ENCODE measurements at regions not wholly inside any gene's neighbourhood (a gene's known extent, or its start where the extent isn't known, plus 50 kb on each side); places are given as distances from the start of the nearest gene placed in this dataset.

DNA sequence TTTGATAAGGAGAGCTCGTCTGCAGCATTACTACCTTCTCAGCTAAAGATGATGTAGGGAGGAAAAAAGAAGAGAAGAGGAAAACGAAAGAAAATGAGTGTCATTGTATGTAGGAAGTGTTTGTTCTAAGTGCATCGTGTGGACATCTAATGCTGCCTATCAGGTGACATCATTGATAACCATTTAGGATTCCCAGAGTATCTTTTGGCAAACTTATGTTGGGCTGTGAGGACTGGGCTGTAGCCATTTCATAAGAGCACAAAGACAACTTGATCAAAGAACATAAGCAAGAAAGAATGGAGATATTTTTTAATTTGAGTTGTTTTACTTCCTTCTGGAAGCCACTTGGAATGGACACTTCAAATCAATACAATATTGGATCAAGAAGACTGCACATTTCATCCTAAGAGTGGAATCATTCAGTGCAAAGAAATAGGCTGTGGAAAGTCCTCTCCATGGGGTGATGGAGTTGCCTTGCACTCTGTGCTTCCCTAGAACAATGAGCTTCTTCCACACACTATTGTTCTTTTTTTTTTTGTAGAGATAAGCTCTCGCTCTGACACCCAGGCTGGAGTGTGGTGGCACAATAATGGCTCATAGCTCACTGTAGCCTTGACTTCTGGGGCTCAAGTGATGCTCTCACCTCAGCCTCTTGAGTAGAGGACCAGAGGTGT, 52.4 kb upstream of the UBL3 start:
- Histone ChIP-seq H3K4me1 (peaks cover 0 to 20% (median 0%) of the 10 kb centered on the region in 4 donors), H3K36me3 (no peaks in the 10 kb centered on the region), H3K4me3 (no peak overlapping the region), H3K9me3 (peaks cover 0 to 9% (median 0%) of the 10 kb centered on the region in 4 donors), H3K27me3 (no peaks in the 10 kb centered on the region), H3K27ac (no peak overlapping the region)
- no peak for DNase-seq (ENCODE audit: low spot score in 2 of 2)
- no peak for TF ChIP-seq EP300 (IDR thresholded peaks at IDR 0.05)
- TF ChIP-seq, protein P1, sequence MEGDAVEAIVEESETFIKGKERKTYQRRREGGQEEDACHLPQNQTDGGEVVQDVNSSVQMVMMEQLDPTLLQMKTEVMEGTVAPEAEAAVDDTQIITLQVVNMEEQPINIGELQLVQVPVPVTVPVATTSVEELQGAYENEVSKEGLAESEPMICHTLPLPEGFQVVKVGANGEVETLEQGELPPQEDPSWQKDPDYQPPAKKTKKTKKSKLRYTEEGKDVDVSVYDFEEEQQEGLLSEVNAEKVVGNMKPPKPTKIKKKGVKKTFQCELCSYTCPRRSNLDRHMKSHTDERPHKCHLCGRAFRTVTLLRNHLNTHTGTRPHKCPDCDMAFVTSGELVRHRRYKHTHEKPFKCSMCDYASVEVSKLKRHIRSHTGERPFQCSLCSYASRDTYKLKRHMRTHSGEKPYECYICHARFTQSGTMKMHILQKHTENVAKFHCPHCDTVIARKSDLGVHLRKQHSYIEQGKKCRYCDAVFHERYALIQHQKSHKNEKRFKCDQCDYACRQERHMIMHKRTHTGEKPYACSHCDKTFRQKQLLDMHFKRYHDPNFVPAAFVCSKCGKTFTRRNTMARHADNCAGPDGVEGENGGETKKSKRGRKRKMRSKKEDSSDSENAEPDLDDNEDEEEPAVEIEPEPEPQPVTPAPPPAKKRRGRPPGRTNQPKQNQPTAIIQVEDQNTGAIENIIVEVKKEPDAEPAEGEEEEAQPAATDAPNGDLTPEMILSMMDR (IDR thresholded peaks at IDR 0.05): no peak
- no peak for TF ChIP-seq POLR2A (IDR thresholded peaks at IDR 0.05)
- WGBS, 2 donors: 32 to 37% methylated on average over 4 of the region's 4 CpGs

DNA sequence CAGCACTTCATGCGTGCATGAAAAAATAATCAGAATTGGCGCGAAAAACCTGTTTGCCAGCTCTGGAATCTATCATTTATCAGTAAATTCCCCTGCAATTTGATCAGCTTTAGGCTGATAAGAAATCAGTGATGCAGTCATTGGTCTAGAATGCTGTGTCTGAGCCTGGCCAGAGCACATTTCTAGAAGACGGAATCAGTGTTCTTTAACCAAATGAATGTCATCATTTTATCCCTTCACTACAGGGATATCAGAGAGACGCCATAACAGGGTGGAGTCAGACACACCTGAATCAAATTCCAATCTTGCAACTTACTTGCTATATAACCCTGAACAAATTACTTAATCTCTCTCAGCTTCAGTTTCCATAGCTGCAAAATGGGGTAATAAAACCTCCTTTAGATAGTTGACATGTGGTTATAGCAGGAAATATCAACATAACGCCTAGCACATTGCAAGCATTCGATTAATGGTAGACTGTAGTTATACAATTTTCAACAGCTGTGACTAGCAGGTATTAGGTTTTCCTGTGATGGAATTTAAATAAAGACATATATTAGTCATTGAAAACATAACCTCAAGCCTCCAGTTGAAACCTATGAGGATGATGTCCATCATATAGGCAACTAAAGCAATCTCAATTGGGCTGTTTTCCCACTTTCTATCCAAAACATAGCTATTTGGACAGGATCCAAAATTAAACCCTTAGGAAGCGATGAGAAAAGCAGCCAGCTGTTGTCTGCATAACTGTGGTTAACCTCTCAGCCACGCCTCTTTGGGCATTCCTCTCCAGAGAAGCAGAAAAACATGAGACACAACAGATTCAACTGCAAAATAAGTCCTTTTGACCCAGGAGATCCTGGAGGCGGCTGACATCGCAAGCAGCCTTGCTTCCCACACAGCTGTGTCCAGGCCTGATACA, 51.6 kb upstream of the UBL3 start:
- 54 to 56% methylated on average over 11 of the region's 11 CpGs for WGBS, 2 donors
- peak in 1 of 2 donors; percentile 33 for DNase-seq (ENCODE audit: low spot score in 2 of 2)
- TF ChIP-seq, protein P1 (IDR thresholded peaks at IDR 0.05): no peak
- TF ChIP-seq POLR2A (IDR thresholded peaks at IDR 0.05): no peak
- no peak for TF ChIP-seq EP300 (IDR thresholded peaks at IDR 0.05)
- no peaks in the 10 kb centered on the region for H3K36me3 ChIP-seq
- H3K27me3 ChIP-seq: no peaks in the 10 kb centered on the region
- peaks cover 0 to 20% (median 0%) of the 10 kb centered on the region in 4 donors for H3K4me1 ChIP-seq
- no peak overlapping the region for H3K27ac ChIP-seq
- no peak overlapping the region for H3K4me3 ChIP-seq
- peaks cover 0 to 9% (median 0%) of the 10 kb centered on the region in 4 donors for H3K9me3 ChIP-seq

Measured in tibial nerve (tissue), 4 donors.